Lower leg skin (tissue), 3 donors: ENCODE measurements at regions not wholly inside any gene's neighbourhood (a gene's known extent, or its start where the extent isn't known, plus 50 kb on each side); places are given as distances from the start of the nearest gene placed in this dataset.

ENCODE experiments used
- POLR2A ChIP-seq, 2 donors: fragments of 450-650 bp; IDR thresholded peaks; one replicate each; pipeline ENCODE4 v1.6.1; 2016 to 2017; ENCODE audit warnings: antibody characterized with exemption in 2 of 2, mild to moderate bottlenecking in 1 of 2, moderate library complexity in 1 of 2
- TF ChIP-seq, protein P1 (sequence below), 3 donors: fragments of 450-650 bp; IDR thresholded peaks; one replicate each; pipeline ENCODE4 v1.5.1; 2016; ENCODE audit warnings: antibody characterized with exemption in 3 of 3, mild to moderate bottlenecking in 3 of 3, moderate library complexity in 2 of 3

DNA sequence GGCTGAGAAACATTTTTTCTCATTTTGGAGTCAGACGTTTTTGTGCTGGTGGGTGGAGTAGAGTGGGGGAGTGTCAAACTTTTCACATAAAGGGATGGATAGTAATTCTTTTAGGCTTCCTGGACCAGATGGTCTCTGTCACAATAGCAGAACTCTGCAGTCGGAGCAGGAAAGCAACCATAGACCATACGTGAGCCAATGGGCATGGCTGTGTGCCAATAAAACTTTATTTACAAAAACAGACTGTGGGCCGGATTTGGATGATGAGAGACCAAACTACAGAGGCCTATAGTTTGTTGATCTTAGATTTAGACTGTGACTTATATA is 70.8 kb upstream of the SLC22A23 start:
- TF ChIP-seq, protein P1, sequence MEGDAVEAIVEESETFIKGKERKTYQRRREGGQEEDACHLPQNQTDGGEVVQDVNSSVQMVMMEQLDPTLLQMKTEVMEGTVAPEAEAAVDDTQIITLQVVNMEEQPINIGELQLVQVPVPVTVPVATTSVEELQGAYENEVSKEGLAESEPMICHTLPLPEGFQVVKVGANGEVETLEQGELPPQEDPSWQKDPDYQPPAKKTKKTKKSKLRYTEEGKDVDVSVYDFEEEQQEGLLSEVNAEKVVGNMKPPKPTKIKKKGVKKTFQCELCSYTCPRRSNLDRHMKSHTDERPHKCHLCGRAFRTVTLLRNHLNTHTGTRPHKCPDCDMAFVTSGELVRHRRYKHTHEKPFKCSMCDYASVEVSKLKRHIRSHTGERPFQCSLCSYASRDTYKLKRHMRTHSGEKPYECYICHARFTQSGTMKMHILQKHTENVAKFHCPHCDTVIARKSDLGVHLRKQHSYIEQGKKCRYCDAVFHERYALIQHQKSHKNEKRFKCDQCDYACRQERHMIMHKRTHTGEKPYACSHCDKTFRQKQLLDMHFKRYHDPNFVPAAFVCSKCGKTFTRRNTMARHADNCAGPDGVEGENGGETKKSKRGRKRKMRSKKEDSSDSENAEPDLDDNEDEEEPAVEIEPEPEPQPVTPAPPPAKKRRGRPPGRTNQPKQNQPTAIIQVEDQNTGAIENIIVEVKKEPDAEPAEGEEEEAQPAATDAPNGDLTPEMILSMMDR (IDR thresholded peaks at IDR 0.05): no peak
- no peak for TF ChIP-seq POLR2A (IDR thresholded peaks at IDR 0.05)
